DOHH2 (cell line): ENCODE measurements at regions not wholly inside any gene's neighbourhood (a gene's known extent, or its start where the extent isn't known, plus 50 kb on each side); places are given as distances from the start of the nearest gene placed in this dataset.

ENCODE experiments used
- CTCF ChIP-seq: fragments of 200-600 bp; sonication (generic); IDR thresholded peaks from one replicate; pipeline ENCODE4 v1.5.1; 2014; ENCODE audit warnings: antibody characterized with exemption, mild to moderate bottlenecking, low read depth, low read length; ENCODE audit not compliant: poor library complexity, severe bottlenecking
- EZH2phosphoT487 ChIP-seq: fragments of 200-600 bp; sonication (generic); IDR thresholded peaks from 2 replicates; pipeline ENCODE4 v1.6.1; 2017; ENCODE audit warnings: borderline replicate concordance, mild to moderate bottlenecking, antibody characterized with exemption, low read length, moderate library complexity, mixed read lengths

GRCh38 chr4:170675568-170676262 lies 586.0 kb upstream of the AADAT start:
- TF ChIP-seq CTCF (no peak), EZH2phosphoT487 (no peak)
